ENCODE measurements at regions not wholly inside any gene's neighbourhood (a gene's known extent, or its start where the extent isn't known, plus 50 kb on each side); places are given as distances from the start of the nearest gene placed in this dataset.

- TF ChIP-seq ATF3 (IDR thresholded peaks at IDR 0.05; ENCODE audit: insufficient read depth, low read depth, low read length) (no peak), MAX (IDR thresholded peaks at IDR 0.05) (no peak), HDAC6 (IDR thresholded peaks at IDR 0.05; ENCODE audit: low read depth, low read length) (no peak), SIRT6 (IDR thresholded peaks at IDR 0.05; ENCODE audit: low read length) (no peak)
Observed at GRCh38 chr4:41381384-41381783, 124.7 kb downstream of the UCHL1 start (continued).
